ENCODE measurements at regions not wholly inside any gene's neighbourhood (a gene's known extent, or its start where the extent isn't known, plus 50 kb on each side); places are given as distances from the start of the nearest gene placed in this dataset.

DNA sequence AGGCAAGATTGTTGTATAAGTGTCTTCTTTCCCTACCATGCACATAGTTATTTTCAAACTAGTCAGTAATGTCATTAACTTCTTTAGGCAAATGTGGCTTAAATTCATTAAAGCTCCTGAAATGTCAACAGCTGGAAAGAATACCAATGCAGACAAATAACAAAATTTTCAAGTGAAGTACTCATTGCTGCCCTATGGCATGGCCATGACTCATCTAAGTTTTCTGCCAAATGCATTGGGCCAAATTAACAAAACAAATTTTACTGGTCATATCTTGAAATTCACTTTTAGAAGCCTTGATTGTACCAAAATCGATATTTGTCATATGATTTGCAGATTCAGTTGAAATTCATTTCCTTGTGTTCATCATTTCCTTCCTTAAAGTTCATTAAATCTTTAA, 915.9 kb downstream of the SLC6A15 start:
- Mint-ChIP-seq H3K9me3 (no peaks in the 10 kb centered on the region), H3K4me3 (no peak overlapping the region), H3K27me3 (no peaks in the 10 kb centered on the region), H3K4me1 (ENCODE audit: unreplicated experiment) (no peaks in the 10 kb centered on the region), H3K27ac (no peak overlapping the region), H3K36me3 (no peaks in the 10 kb centered on the region)
- no peak for DNase-seq (ENCODE audit: extremely low spot score, unreplicated experiment)
- TF ChIP-seq, protein P1, sequence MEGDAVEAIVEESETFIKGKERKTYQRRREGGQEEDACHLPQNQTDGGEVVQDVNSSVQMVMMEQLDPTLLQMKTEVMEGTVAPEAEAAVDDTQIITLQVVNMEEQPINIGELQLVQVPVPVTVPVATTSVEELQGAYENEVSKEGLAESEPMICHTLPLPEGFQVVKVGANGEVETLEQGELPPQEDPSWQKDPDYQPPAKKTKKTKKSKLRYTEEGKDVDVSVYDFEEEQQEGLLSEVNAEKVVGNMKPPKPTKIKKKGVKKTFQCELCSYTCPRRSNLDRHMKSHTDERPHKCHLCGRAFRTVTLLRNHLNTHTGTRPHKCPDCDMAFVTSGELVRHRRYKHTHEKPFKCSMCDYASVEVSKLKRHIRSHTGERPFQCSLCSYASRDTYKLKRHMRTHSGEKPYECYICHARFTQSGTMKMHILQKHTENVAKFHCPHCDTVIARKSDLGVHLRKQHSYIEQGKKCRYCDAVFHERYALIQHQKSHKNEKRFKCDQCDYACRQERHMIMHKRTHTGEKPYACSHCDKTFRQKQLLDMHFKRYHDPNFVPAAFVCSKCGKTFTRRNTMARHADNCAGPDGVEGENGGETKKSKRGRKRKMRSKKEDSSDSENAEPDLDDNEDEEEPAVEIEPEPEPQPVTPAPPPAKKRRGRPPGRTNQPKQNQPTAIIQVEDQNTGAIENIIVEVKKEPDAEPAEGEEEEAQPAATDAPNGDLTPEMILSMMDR (conservative IDR thresholded peaks at IDR 0.05), result no peak

DNA sequence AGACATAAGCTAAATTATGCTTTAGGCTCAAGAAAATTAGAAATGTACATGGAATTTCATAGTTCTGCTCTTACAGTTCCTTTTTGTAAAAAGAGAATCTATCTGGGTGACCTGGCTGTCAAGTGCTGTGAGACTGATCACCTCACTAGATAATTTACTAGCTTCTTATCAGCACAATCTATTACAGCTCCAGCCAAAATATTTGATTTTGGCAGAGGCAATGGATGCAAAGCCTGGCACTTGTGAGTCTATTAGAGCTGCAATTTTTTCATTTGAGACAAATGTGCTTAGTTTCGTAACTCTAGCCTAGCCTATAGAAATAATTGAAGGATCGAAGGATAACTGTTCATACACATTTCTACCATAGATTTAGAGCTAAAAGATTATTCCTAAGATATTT, 927.5 kb downstream of the SLC6A15 start:
- no peaks in the 10 kb centered on the region for H3K36me3 Mint-ChIP-seq
- H3K4me3 Mint-ChIP-seq, result no peak overlapping the region
- H3K27me3 Mint-ChIP-seq, result no peaks in the 10 kb centered on the region
- H3K9me3 Mint-ChIP-seq, result no peaks in the 10 kb centered on the region
- no peak overlapping the region for H3K27ac Mint-ChIP-seq
- TF ChIP-seq, protein P1 (conservative IDR thresholded peaks at IDR 0.05), result no peak
- H3K4me1 Mint-ChIP-seq (ENCODE audit: unreplicated experiment), result no peaks in the 10 kb centered on the region
- DNase-seq (ENCODE audit: extremely low spot score, unreplicated experiment), result no peak

DNA sequence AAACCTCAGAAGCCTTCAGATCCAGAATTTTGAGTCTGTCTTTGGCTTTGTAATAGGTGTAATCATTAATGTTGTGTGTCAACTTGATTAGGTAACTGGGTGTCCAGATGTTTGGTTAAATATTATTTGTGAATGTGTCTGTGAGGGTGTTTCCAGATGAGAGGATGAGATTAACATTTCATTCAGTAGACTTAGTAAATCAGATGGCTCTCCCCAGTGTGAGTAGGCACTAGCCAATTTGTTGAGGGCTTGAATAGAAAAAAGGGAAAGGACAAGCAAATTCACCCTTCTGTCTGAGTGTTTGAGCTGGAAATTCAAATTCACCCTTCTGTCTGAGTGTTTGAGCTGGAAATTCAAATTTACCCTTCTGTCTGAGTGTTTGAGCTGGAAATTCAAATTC, 932.2 kb downstream of the SLC6A15 start:
- DNase-seq (ENCODE audit: extremely low spot score, unreplicated experiment), result no peak
- TF ChIP-seq, protein P1 (conservative IDR thresholded peaks at IDR 0.05), result no peak
- Mint-ChIP-seq H3K4me1 (ENCODE audit: unreplicated experiment) (no peaks in the 10 kb centered on the region), H3K9me3 (peaks cover 8% of the 10 kb centered on the region), H3K36me3 (peaks cover 8% of the 10 kb centered on the region), H3K27ac (no peak overlapping the region), H3K27me3 (no peaks in the 10 kb centered on the region), H3K4me3 (no peak overlapping the region)

DNA sequence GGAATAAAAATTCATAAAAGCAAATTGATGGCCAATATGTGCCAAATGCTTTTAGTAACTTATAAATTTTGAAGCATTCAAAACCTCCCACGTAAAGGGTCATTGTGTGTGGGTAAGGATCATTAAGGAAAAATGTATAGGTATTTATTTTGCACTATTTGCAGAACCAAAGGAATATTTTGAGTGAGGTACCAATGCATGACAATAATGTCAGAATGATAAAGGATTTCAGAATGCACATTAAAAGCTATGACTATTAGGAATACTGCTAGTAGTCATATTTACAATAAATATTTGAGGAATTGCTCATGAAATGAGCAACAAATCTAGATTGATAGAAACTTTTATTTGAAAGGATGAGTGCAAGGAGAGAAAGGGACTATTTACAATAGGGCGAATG, 932.8 kb downstream of the SLC6A15 start:
- TF ChIP-seq, protein P1 (conservative IDR thresholded peaks at IDR 0.05), result no peak
- DNase-seq (ENCODE audit: extremely low spot score, unreplicated experiment), result no peak
- Mint-ChIP-seq H3K36me3 (peaks cover 8% of the 10 kb centered on the region), H3K9me3 (peaks cover 8% of the 10 kb centered on the region), H3K27ac (no peak overlapping the region), H3K27me3 (no peaks in the 10 kb centered on the region), H3K4me3 (no peak overlapping the region), H3K4me1 (ENCODE audit: unreplicated experiment) (no peaks in the 10 kb centered on the region)

GRCh38 chr12:83971781-83972180, 940.8 kb downstream of the SLC6A15 start:
- TF ChIP-seq, protein P1 (conservative IDR thresholded peaks at IDR 0.05), result no peak
- Mint-ChIP-seq H3K4me1 (ENCODE audit: unreplicated experiment) (no peaks in the 10 kb centered on the region), H3K9me3 (no peaks in the 10 kb centered on the region), H3K4me3 (no peak overlapping the region), H3K27ac (no peak overlapping the region), H3K27me3 (no peaks in the 10 kb centered on the region), H3K36me3 (no peaks in the 10 kb centered on the region)
- no peak for DNase-seq (ENCODE audit: extremely low spot score, unreplicated experiment)

DNA sequence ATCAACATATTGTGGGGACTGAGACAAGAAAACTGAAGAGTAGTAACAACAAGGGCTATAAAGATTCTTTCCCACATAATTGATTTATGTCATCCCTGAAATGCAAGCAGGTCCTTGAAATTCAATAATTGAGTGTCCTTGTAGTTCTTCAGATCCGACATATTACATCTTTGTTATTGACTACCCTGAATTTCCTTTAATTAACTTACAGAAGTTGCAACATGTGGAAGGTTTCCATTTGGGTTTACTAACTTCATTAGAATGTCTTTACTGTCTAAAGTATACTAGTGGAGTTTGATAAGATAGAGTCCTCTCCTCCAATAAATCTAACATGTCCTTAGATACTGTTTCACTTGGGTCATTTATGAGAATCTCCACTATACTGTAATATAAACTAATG, 951.8 kb downstream of the SLC6A15 start:
- Mint-ChIP-seq H3K4me3 (no peak overlapping the region), H3K9me3 (no peaks in the 10 kb centered on the region), H3K36me3 (no peaks in the 10 kb centered on the region), H3K27ac (no peak overlapping the region), H3K27me3 (no peaks in the 10 kb centered on the region), H3K4me1 (ENCODE audit: unreplicated experiment) (no peaks in the 10 kb centered on the region)
- DNase-seq (ENCODE audit: extremely low spot score, unreplicated experiment), result no peak
- TF ChIP-seq, protein P1 (conservative IDR thresholded peaks at IDR 0.05), result no peak

Data from type B pancreatic cell (in vitro differentiated cells).